ENCODE measurements at regions not wholly inside any gene's neighbourhood (a gene's known extent, or its start where the extent isn't known, plus 50 kb on each side); places are given as distances from the start of the nearest gene placed in this dataset.

DNA sequence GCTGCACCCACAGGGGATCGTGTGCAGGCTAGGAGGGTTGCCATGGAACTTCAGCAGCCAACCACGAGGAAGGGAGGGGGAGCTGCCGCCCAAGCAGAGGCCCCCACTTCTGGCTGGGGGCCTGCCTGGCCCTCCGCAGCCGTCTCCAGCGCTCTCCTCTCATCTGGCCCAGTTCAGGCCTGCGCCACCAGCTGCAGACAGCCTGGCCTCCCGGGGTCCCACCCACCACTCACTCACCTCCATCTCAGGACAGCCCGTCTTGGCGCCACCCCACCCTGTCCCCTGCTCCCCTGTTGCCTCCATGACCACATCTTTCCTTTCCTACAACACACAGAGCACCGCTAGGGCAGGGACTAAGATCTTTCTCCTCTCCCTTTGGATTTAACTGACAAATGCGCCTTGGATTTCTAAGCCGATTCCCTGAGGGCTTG lies 98.7 kb downstream of the ANKRD60 start (continued):
- TF ChIP-seq TAF7 (optimal IDR thresholded peaks at IDR 0.05; ENCODE audit: borderline replicate concordance, low read depth, low read length) = no peak
- no peak for TF ChIP-seq RBBP5 (IDR thresholded peaks at IDR 0.05; ENCODE audit: borderline replicate concordance, low read depth, low read length)
- TF ChIP-seq SUZ12 (IDR thresholded peaks at IDR 0.05; ENCODE audit: low read length) = no peak

Data from H1 (cell line).